ENCODE measurements at regions not wholly inside any gene's neighbourhood (a gene's known extent, or its start where the extent isn't known, plus 50 kb on each side); places are given as distances from the start of the nearest gene placed in this dataset.

- 81 to 89% (median 83%) methylated on average over 6 of the region's 6 CpGs for WGBS, 5 donors
- H3K9me3 ChIP-seq = no peaks in the 10 kb centered on the region
- DNase-seq = no peak
- intact Hi-C loops (cut with DNase I; ENCODE audit: low total_unique reads) = no loop called here
- TF ChIP-seq EP300 (IDR thresholded peaks at IDR 0.05) (no peak), POLR2A (IDR thresholded peaks at IDR 0.05) (no peak), POLR2AphosphoS5 (IDR thresholded peaks at IDR 0.05) (no peak), CTCF (IDR thresholded peaks at IDR 0.05) (no peak)
- no peak overlapping the region for H3K27ac ChIP-seq
- H3K4me1 ChIP-seq = peaks cover 0 to 3% (median 0%) of the 10 kb centered on the region in 4 donors
- no peak overlapping the region for H3K4me3 ChIP-seq
- no peaks in the 10 kb centered on the region for H3K36me3 ChIP-seq
- no peaks in the 10 kb centered on the region for H3K27me3 ChIP-seq
Measured at GRCh38 chr4:72899214-72899613, 170.3 kb downstream of the COX18 start.

- 56 to 78% (median 73%) methylated on average over 3 of the region's 3 CpGs for WGBS, 5 donors
- Histone ChIP-seq H3K27me3 (no peaks in the 10 kb centered on the region), H3K27ac (no peak overlapping the region), H3K36me3 (no peaks in the 10 kb centered on the region), H3K4me1 (peaks cover 6 to 22% (median 8%) of the 10 kb centered on the region in 4 donors), H3K9me3 (no peaks in the 10 kb centered on the region), H3K4me3 (no peak overlapping the region)
- TF ChIP-seq POLR2AphosphoS5 (IDR thresholded peaks at IDR 0.05) = no peak
- TF ChIP-seq CTCF (IDR thresholded peaks at IDR 0.05) = no peak
- no peak for TF ChIP-seq EP300 (IDR thresholded peaks at IDR 0.05)
- TF ChIP-seq POLR2A (IDR thresholded peaks at IDR 0.05) = no peak
- intact Hi-C loops (cut with DNase I; ENCODE audit: low total_unique reads) = no loop called here
- peak in 1 of 2 donors; percentile 47 for DNase-seq
Measured at GRCh38 chr4:72896515-72896914, 173.0 kb downstream of the COX18 start.

- TF ChIP-seq EP300 (IDR thresholded peaks at IDR 0.05) = no peak
- TF ChIP-seq CTCF (IDR thresholded peaks at IDR 0.05) = no peak
- no peak for TF ChIP-seq POLR2A (IDR thresholded peaks at IDR 0.05)
- TF ChIP-seq POLR2AphosphoS5 (IDR thresholded peaks at IDR 0.05) = no peak
- Histone ChIP-seq H3K27ac (peak overlapping the region in 1 of 5 donors; percentile 27), H3K27me3 (no peaks in the 10 kb centered on the region), H3K9me3 (no peaks in the 10 kb centered on the region), H3K4me1 (peaks cover 6 to 22% (median 8%) of the 10 kb centered on the region in 4 donors), H3K36me3 (no peaks in the 10 kb centered on the region), H3K4me3 (no peak overlapping the region)
- no peak for DNase-seq
- intact Hi-C loops (cut with DNase I; ENCODE audit: low total_unique reads) = no loop called here
- 44 to 65% (median 48%) methylated on average over 5 of the region's 5 CpGs for WGBS, 5 donors
Measured at GRCh38 chr4:72895408-72895807, 174.1 kb downstream of the COX18 start.

- intact Hi-C loops (cut with DNase I; ENCODE audit: low total_unique reads) = no loop called here
- Histone ChIP-seq H3K27me3 (no peaks in the 10 kb centered on the region), H3K9me3 (no peaks in the 10 kb centered on the region), H3K27ac (peak overlapping the region in 3 of 5 donors; percentile 31 to 39 (median 32)), H3K4me1 (peaks cover 6 to 22% (median 8%) of the 10 kb centered on the region in 4 donors), H3K36me3 (no peaks in the 10 kb centered on the region), H3K4me3 (no peak overlapping the region)
- no peak for TF ChIP-seq POLR2A (IDR thresholded peaks at IDR 0.05)
- peak in 2 of 3 donors; percentile 23 to 26 for TF ChIP-seq POLR2AphosphoS5 (IDR thresholded peaks at IDR 0.05)
- DNase-seq = peak in 1 of 2 donors; percentile 17
- 25 to 44% (median 36%) methylated on average over 2 of the region's 2 CpGs for WGBS, 5 donors
Measured at GRCh38 chr4:72893354-72894066, 176.0 kb downstream of the COX18 start.

- TF ChIP-seq EP300 (IDR thresholded peaks at IDR 0.05) = no peak
- TF ChIP-seq POLR2AphosphoS5 (IDR thresholded peaks at IDR 0.05) = no peak
- no peak for TF ChIP-seq POLR2A (IDR thresholded peaks at IDR 0.05)
- no peak for TF ChIP-seq CTCF (IDR thresholded peaks at IDR 0.05)
- H3K36me3 ChIP-seq = no peaks in the 10 kb centered on the region
- intact Hi-C loops (cut with DNase I; ENCODE audit: low total_unique reads) = no loop called here
- no peak overlapping the region for H3K27ac ChIP-seq
- no peak for DNase-seq
- H3K9me3 ChIP-seq = peaks cover 0 to 5% (median 0%) of the 10 kb centered on the region in 4 donors
- peaks cover 8 to 14% (median 9%) of the 10 kb centered on the region in 4 donors for H3K4me1 ChIP-seq
- WGBS, 5 donors = 51 to 83% (median 75%) methylated on average over 2 of the region's 2 CpGs
- no peak overlapping the region for H3K4me3 ChIP-seq
- H3K27me3 ChIP-seq = no peaks in the 10 kb centered on the region
Measured at GRCh38 chr4:72888331-72888730, 181.2 kb downstream of the COX18 start.

All from stomach (tissue), 8 donors.